ENCODE measurements at regions not wholly inside any gene's neighbourhood (a gene's known extent, or its start where the extent isn't known, plus 50 kb on each side); places are given as distances from the start of the nearest gene placed in this dataset.

DNA sequence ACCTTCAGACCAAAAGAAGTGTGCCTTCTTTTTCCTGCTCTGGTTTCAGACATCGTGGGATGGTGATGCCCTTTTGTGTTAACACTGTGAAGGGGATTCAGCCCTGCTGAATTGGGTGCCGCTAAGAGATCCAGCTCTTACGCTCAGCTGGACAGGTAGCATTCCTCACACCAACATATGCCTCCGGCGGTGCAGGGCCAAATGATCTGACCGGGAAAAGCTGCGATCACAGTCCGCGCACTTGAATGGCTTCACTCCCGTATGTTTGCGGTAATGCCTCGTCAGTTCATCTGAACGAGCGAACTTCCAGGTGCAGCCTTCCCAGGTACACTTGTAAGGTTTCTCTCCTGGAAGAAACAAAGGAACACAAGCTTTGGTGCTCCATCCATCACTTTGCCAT lies 438.9 kb downstream of the KLF12 start:
- intact Hi-C loops (cut with DNase I): no loop called here
- no peak for TF ChIP-seq POLR2A (IDR thresholded peaks at IDR 0.05)
- TF ChIP-seq, protein P1, sequence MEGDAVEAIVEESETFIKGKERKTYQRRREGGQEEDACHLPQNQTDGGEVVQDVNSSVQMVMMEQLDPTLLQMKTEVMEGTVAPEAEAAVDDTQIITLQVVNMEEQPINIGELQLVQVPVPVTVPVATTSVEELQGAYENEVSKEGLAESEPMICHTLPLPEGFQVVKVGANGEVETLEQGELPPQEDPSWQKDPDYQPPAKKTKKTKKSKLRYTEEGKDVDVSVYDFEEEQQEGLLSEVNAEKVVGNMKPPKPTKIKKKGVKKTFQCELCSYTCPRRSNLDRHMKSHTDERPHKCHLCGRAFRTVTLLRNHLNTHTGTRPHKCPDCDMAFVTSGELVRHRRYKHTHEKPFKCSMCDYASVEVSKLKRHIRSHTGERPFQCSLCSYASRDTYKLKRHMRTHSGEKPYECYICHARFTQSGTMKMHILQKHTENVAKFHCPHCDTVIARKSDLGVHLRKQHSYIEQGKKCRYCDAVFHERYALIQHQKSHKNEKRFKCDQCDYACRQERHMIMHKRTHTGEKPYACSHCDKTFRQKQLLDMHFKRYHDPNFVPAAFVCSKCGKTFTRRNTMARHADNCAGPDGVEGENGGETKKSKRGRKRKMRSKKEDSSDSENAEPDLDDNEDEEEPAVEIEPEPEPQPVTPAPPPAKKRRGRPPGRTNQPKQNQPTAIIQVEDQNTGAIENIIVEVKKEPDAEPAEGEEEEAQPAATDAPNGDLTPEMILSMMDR (IDR thresholded peaks at IDR 0.05): no peak
- 96 to 98% (median 97%) methylated on average over 12 to 14 of the region's 14 CpGs for WGBS, 4 donors
- Histone ChIP-seq H3K27ac (no peak overlapping the region), H3K4me1 (replicated peaks in 1 of 2) (no peaks in the 10 kb centered on the region), H3K4me3 (no peak overlapping the region), H3K27me3 (no peaks in the 10 kb centered on the region), H3K36me3 (replicated peaks in 1 of 2) (no peaks in the 10 kb centered on the region), H3K9me3 (replicated peaks in 1 of 3) (no peaks in the 10 kb centered on the region)
- no peak for DNase-seq

DNA sequence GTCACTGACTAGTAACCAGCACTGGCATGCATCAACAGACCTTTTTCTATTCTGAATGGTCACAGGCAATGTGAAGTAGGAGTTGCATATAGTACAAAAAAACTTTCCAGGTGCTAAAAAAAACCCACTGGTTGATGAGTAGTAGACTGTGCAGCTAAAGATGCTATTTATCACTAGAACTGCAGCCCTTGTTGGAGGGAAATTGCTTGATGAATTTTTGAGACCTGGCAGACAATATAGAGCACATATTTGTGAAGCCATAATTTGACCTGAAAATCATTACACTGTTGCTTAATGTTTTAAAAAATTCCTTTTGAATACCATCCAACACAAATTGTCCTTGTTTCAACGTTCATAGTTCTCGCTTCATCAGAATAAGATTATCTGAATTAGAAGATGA lies 441.0 kb downstream of the KLF12 start:
- intact Hi-C loops (cut with DNase I): no loop called here
- Histone ChIP-seq H3K4me1 (replicated peaks in 1 of 2) (no peaks in the 10 kb centered on the region), H3K27ac (no peak overlapping the region), H3K4me3 (no peak overlapping the region), H3K27me3 (no peaks in the 10 kb centered on the region), H3K9me3 (replicated peaks in 1 of 3) (no peaks in the 10 kb centered on the region), H3K36me3 (replicated peaks in 1 of 2) (no peaks in the 10 kb centered on the region)
- WGBS, 4 donors: 63 to 74% (median 69%) methylated on average over 2 of the region's 2 CpGs
- TF ChIP-seq, protein P1 (IDR thresholded peaks at IDR 0.05): no peak
- TF ChIP-seq POLR2A (IDR thresholded peaks at IDR 0.05): no peak
- DNase-seq: no peak

DNA sequence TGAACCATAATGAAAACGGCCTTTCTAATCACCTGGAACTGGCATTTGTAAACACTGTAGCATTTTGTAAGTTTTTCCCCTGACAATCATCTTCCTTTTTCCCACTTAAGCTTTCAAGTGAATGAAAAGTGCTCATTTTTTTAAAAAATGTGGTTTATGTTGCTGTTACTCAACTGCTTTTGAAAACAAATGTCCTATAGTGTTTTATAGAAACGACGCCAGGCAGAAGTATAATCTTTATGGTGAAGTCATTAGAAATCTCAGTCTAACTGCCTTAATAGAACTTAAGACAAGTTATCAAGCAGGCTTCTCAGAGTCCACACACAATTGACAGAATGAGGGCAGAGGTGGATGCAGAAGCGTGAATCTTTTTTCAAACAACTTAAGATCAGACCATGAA lies 442.3 kb downstream of the KLF12 start:
- no peak overlapping the region for H3K27ac ChIP-seq
- H3K36me3 ChIP-seq (replicated peaks in 1 of 2): no peaks in the 10 kb centered on the region
- H3K9me3 ChIP-seq (replicated peaks in 1 of 3): no peaks in the 10 kb centered on the region
- TF ChIP-seq POLR2A (IDR thresholded peaks at IDR 0.05): no peak
- TF ChIP-seq, protein P1 (IDR thresholded peaks at IDR 0.05): no peak
- DNase-seq: no peak
- H3K4me3 ChIP-seq: no peak overlapping the region
- WGBS, 4 donors: 85 to 88% (median 88%) methylated on average over 4 of the region's 4 CpGs
- no peaks in the 10 kb centered on the region for H3K4me1 ChIP-seq (replicated peaks in 1 of 2)
- intact Hi-C loops (cut with DNase I): no loop called here
- no peaks in the 10 kb centered on the region for H3K27me3 ChIP-seq

DNA sequence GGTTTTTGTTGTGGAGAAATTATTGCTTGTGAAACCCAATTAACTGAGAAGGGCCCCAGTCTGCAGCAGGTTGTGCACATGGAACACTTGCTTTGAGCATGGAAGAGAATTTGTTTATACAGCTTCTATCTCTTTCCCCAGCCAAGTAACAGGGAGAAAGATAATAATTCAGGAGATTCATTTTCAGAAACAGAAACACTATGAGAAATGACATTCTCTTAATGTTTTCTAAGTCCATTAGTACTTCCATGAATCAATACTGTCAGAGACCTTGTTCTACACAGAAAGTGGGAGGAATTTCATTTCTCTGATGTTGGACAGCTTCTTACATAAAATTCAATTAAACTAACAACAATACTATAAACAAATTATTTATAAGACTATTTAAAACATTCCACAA lies 446.3 kb downstream of the KLF12 start:
- H3K36me3 ChIP-seq (replicated peaks in 1 of 2): no peaks in the 10 kb centered on the region
- no peaks in the 10 kb centered on the region for H3K27me3 ChIP-seq
- no peak overlapping the region for H3K27ac ChIP-seq
- no peaks in the 10 kb centered on the region for H3K9me3 ChIP-seq (replicated peaks in 1 of 3)
- DNase-seq: no peak
- intact Hi-C loops (cut with DNase I): no loop called here
- no peaks in the 10 kb centered on the region for H3K4me1 ChIP-seq (replicated peaks in 1 of 2)
- no peak overlapping the region for H3K4me3 ChIP-seq
- TF ChIP-seq, protein P1 (IDR thresholded peaks at IDR 0.05): no peak
- no peak for TF ChIP-seq POLR2A (IDR thresholded peaks at IDR 0.05)
